ENCODE measurements at regions not wholly inside any gene's neighbourhood (a gene's known extent, or its start where the extent isn't known, plus 50 kb on each side); places are given as distances from the start of the nearest gene placed in this dataset.

DNA sequence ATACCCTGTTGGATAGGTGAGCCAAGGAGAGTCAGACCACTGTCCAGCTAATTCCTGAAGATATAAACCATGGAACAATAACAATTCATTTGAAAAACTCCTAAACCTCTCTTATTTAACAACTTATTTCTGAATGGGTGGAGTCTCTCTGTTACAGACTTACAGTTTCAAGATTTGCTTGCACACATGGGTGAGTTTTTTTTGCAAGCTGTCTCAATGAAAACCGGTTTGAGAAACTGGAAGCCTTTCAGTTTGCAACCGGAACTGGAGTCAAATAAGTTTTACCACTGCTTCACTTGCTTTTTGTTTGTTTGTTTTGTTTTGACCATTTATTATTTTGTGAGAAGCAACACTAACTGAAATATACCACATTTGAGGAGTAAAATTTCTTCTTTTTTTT, 243.8 kb downstream of the MTERF1 start:
- TF ChIP-seq, protein P1, sequence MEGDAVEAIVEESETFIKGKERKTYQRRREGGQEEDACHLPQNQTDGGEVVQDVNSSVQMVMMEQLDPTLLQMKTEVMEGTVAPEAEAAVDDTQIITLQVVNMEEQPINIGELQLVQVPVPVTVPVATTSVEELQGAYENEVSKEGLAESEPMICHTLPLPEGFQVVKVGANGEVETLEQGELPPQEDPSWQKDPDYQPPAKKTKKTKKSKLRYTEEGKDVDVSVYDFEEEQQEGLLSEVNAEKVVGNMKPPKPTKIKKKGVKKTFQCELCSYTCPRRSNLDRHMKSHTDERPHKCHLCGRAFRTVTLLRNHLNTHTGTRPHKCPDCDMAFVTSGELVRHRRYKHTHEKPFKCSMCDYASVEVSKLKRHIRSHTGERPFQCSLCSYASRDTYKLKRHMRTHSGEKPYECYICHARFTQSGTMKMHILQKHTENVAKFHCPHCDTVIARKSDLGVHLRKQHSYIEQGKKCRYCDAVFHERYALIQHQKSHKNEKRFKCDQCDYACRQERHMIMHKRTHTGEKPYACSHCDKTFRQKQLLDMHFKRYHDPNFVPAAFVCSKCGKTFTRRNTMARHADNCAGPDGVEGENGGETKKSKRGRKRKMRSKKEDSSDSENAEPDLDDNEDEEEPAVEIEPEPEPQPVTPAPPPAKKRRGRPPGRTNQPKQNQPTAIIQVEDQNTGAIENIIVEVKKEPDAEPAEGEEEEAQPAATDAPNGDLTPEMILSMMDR (conservative IDR thresholded peaks at IDR 0.05; ENCODE audit: low read depth, low read length) = no peak
- TF ChIP-seq EZH2 (IDR thresholded peaks at IDR 0.05; ENCODE audit: borderline replicate concordance, low read depth, low read length, poor library complexity, severe bottlenecking) = no peak

All from A673 (cell line).